H1 (cell line): ENCODE measurements at regions not wholly inside any gene's neighbourhood (a gene's known extent, or its start where the extent isn't known, plus 50 kb on each side); places are given as distances from the start of the nearest gene placed in this dataset.

Experiments used
- CBX5 ChIP-seq: fragments of 300-800, 300-1000 bp; sonication (generic); IDR thresholded peaks from 2 replicates; pipeline ENCODE4 v1.7.1; 2016; ENCODE audit warnings: antibody characterized with exemption, low read length, low read depth
- CHD7 ChIP-seq: fragments of 300-600 bp; sonication (generic); IDR thresholded peaks from 2 replicates; pipeline ENCODE4 v1.7.1; 2012; ENCODE audit warnings: low read length, moderate library complexity, mild to moderate bottlenecking, inconsistent platforms; ENCODE audit not compliant: insufficient replicate concordance
- CTCF ChIP-seq, 3 experiments: IDR thresholded peaks; 1 replicate in 2 of 3; 2 replicates in 1 of 3; pipeline versions ENCODE4 v1.5.1 to v1.6.1; 2011; ENCODE audit warnings: low read length in 3 of 3, mild to moderate bottlenecking in 3 of 3, inconsistent platforms in 2 of 3, low read depth in 1 of 3, moderate library complexity in 1 of 3; ENCODE audit not compliant: insufficient read depth in 1 of 3; ENCODE audit errors: control extremely low read depth in 1 of 3

DNA sequence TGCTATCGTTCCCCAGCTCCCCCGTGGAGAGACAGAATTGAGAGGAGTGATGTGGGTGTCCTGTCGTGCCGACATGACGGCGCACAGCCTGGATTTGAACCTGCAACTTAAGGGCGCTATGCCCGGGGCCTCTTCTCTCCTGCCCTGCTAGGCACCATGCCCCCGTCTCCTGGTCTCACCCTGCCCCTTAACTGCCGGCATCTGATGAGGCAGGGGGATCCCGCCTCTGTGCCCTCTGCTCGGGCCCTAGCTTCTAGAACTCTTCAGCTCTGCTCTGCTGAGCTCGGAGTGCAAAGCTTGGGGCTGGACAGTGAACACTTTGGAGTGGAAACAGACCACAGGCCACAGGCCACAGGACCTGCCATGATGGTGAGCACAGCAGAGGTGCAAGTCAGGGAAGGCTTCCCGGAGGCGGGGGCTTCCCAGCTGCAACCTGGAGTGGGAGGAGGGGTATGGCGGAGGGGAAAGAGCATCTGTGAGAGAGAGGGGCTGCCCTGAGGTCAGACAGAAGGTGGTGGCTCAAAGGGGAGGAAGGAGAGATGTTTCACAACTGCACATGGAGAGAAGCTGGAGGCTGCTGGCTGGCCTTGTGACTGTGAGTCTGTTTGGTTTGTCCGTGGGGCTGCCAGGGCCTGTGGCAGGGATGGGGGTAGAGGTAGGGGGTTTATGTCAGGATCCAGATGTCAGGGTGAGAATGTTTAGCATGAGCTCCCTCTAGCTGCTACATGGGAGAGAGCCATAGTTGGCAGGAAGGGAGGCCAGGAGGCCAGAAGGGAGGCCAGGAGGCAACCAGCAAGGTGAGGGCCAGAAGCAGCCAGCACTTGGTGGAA lies 107.8 kb downstream of the CRLF3 start (continued):
- TF ChIP-seq CHD7 (no peak), CTCF (IDR thresholded peaks at IDR 0.05; ENCODE audit: control extremely low read depth in 1 of 3, insufficient read depth in 1 of 3, low read depth in 1 of 3, low read length in 3 of 3) (peak; percentile 40 to 53 (median 46); a peak in 3 of 4 replicates), CBX5 (no peak)
